Activated B cell treated with CpG ODN at 0.5 μM for 24 hours (primary cell): ENCODE measurements at regions not wholly inside any gene's neighbourhood (a gene's known extent, or its start where the extent isn't known, plus 50 kb on each side); places are given as distances from the start of the nearest gene placed in this dataset.

Experiments used
- ATAC-seq: fragments of 200-7000 bp; cut with Tn5 transposase; one replicate; pipeline ENCODE4 v1.10.0; 2021; ENCODE audit warnings: low read depth, mild to moderate bottlenecking, moderate library complexity
- CTCF ChIA-PET: fragments of 350-600 bp; sonication (Branson Sonifier 250); formaldehyde crosslinking; loops from one replicate; lab custom pipeline; 2021; ENCODE audit warnings: antibody characterized with exemption; lab: Charles Lee
- POLR2A ChIA-PET: fragments of 350-600 bp; sonication (Branson Sonifier 250); formaldehyde crosslinking; loops from one replicate; lab custom pipeline; 2021; ENCODE audit warnings: antibody characterized with exemption; lab: Charles Lee
- DNase-seq: peaks from one replicate; pipeline ENCODE4 v3.0.0; 2022
- H3K27ac Mint-ChIP-seq: one replicate; pipeline ENCODE4 v1.8.0; 2020; ENCODE audit warnings: mixed read lengths
- H3K27me3 Mint-ChIP-seq: one replicate; pipeline ENCODE4 v1.8.0; 2021; ENCODE audit warnings: mixed read lengths
- H3K36me3 Mint-ChIP-seq: one replicate; pipeline ENCODE4 v1.8.0; 2021; ENCODE audit warnings: low read depth, mixed read lengths
- H3K4me1 Mint-ChIP-seq: one replicate; pipeline ENCODE4 v1.8.0; 2021; ENCODE audit warnings: mixed read lengths
- H3K4me3 Mint-ChIP-seq: one replicate; pipeline ENCODE4 v1.8.0; 2020; ENCODE audit warnings: mild to moderate bottlenecking, mixed read lengths
- H3K9me3 Mint-ChIP-seq: one replicate; pipeline ENCODE4 v1.8.0; 2020; ENCODE audit warnings: mixed read lengths
- CTCF ChIP-seq: fragments of 200-600 bp; IDR thresholded peaks from one replicate; pipeline ENCODE4 v1.8.0; 2022; ENCODE audit warnings: antibody characterized with exemption, mild to moderate bottlenecking
- intact Hi-C: fragments of 100-400 bp; cut with micrococcal nuclease; formaldehyde crosslinking; loops from one replicate; pipeline ENCODE4 v1.15.1; 2024

GRCh38 chr9:1917396-1917935 is 97.7 kb upstream of the SMARCA2 start:
- ChIA-PET CTCF (no interaction called here), POLR2A (no interaction called here)
- no peak for DNase-seq
- no peak for ATAC-seq
- peaks cover 10% of the 10 kb centered on the region for H3K27me3 Mint-ChIP-seq
- H3K4me1 Mint-ChIP-seq: no peaks in the 10 kb centered on the region
- intact Hi-C loops: no loop called here
- no peaks in the 10 kb centered on the region for H3K36me3 Mint-ChIP-seq
- no peak overlapping the region for H3K4me3 Mint-ChIP-seq
- no peak overlapping the region for H3K27ac Mint-ChIP-seq
- H3K9me3 Mint-ChIP-seq: no peaks in the 10 kb centered on the region
- TF ChIP-seq CTCF: no peak

GRCh38 chr9:1918108-1918507 is 97.0 kb upstream of the SMARCA2 start:
- TF ChIP-seq CTCF: no peak
- ChIA-PET POLR2A (interaction anchor here (0.7 kb wide), 1 partner anchor 43 kb away, joined by 7 read pairs; no protein-coding TSS in a partner anchor), CTCF (no interaction called here)
- H3K4me1 Mint-ChIP-seq: no peaks in the 10 kb centered on the region
- DNase-seq (no peak), ATAC-seq (no peak)
- no peak overlapping the region for H3K27ac Mint-ChIP-seq
- intact Hi-C loops: no loop called here
- H3K9me3 Mint-ChIP-seq: no peaks in the 10 kb centered on the region
- H3K27me3 Mint-ChIP-seq: peaks cover 10% of the 10 kb centered on the region
- H3K4me3 Mint-ChIP-seq: no peak overlapping the region
- no peaks in the 10 kb centered on the region for H3K36me3 Mint-ChIP-seq

- no peak for ATAC-seq
- CTCF ChIA-PET: no interaction called here
Observed at GRCh38 chr9:1918622-1919021, 96.5 kb upstream of the SMARCA2 start.

GRCh38 chr9:1919229-1919628 is 95.9 kb upstream of the SMARCA2 start:
- Mint-ChIP-seq H3K4me1 (no peaks in the 10 kb centered on the region), H3K27ac (no peak overlapping the region), H3K27me3 (peaks cover 7% of the 10 kb centered on the region), H3K9me3 (no peaks in the 10 kb centered on the region), H3K4me3 (no peak overlapping the region), H3K36me3 (no peaks in the 10 kb centered on the region)
- no peak for TF ChIP-seq CTCF
- intact Hi-C loops: no loop called here
- no peak for DNase-seq
- ChIA-PET POLR2A (interaction anchor here (0.6 kb wide), 1 partner anchor 12 kb away, joined by 4 read pairs; no protein-coding TSS in a partner anchor), CTCF (no interaction called here)
- no peak for ATAC-seq

More at GRCh38 chr9:1918622-1919021, 96.5 kb upstream of the SMARCA2 start:
- POLR2A ChIA-PET: interaction anchor here (0.7 kb wide), 1 partner anchor 44 kb away, joined by 7 read pairs; no protein-coding TSS in a partner anchor
- Mint-ChIP-seq H3K9me3 (no peaks in the 10 kb centered on the region), H3K4me1 (no peaks in the 10 kb centered on the region), H3K27ac (no peak overlapping the region), H3K36me3 (no peaks in the 10 kb centered on the region), H3K4me3 (no peak overlapping the region), H3K27me3 (peaks cover 7% of the 10 kb centered on the region)
- no peak for DNase-seq
- intact Hi-C loops: no loop called here
- no peak for TF ChIP-seq CTCF

GRCh38 chr9:1920386-1920785 is 94.8 kb upstream of the SMARCA2 start:
- ATAC-seq (no peak), DNase-seq (no peak)
- no peak for TF ChIP-seq CTCF
- no peak overlapping the region for H3K27ac Mint-ChIP-seq
- CTCF ChIA-PET: no interaction called here
- H3K4me3 Mint-ChIP-seq: no peak overlapping the region
- POLR2A ChIA-PET: no interaction called here
- H3K4me1 Mint-ChIP-seq: no peaks in the 10 kb centered on the region
- H3K27me3 Mint-ChIP-seq: peaks cover 5% of the 10 kb centered on the region
- H3K36me3 Mint-ChIP-seq: no peaks in the 10 kb centered on the region
- intact Hi-C loops: no loop called here
- H3K9me3 Mint-ChIP-seq: no peaks in the 10 kb centered on the region
